ENCODE measurements at regions not wholly inside any gene's neighbourhood (a gene's known extent, or its start where the extent isn't known, plus 50 kb on each side); places are given as distances from the start of the nearest gene placed in this dataset.
"Not testable (repeated sequence)": the region's sequence is repeated elsewhere in the genome, so short reads cannot be mapped to it uniquely, and the experiment has no call there.

GRCh38 chr3:82636177-82636576 lies 874.7 kb upstream of the GBE1 start:
- H3K4me3 Mint-ChIP-seq = no peak overlapping the region
- no peak overlapping the region for H3K27ac Mint-ChIP-seq
- no peak for ATAC-seq (replicated peaks)
- H3K27me3 Mint-ChIP-seq = no peaks in the 10 kb centered on the region
- H3K9me3 Mint-ChIP-seq = peaks cover 0 to 3% of the 10 kb centered on the region in 2 donors
- H3K36me3 Mint-ChIP-seq (ENCODE audit: insufficient read depth) = no peaks in the 10 kb centered on the region
- H3K4me1 Mint-ChIP-seq (ENCODE audit: low read depth in 2 of 2) = no peaks in the 10 kb centered on the region
- no peak for DNase-seq

- ATAC-seq (replicated peaks) (no peak), DNase-seq (no peak)
- Mint-ChIP-seq H3K27ac (no peak overlapping the region), H3K27me3 (no peaks in the 10 kb centered on the region), H3K9me3 (peaks cover 0 to 10% of the 10 kb centered on the region in 2 donors), H3K4me1 (ENCODE audit: low read depth in 2 of 2) (no peaks in the 10 kb centered on the region), H3K36me3 (ENCODE audit: insufficient read depth) (no peaks in the 10 kb centered on the region), H3K4me3 (no peak overlapping the region)
Observed at GRCh38 chr3:82633319-82633718, 871.9 kb upstream of the GBE1 start.

GRCh38 chr3:82629937-82630336 lies 868.5 kb upstream of the GBE1 start:
- no peaks in the 10 kb centered on the region for H3K36me3 Mint-ChIP-seq (ENCODE audit: insufficient read depth)

GRCh38 chr3:82628385-82629014 lies 867.1 kb upstream of the GBE1 start:
- Mint-ChIP-seq H3K4me3 (no peak overlapping the region), H3K27ac (no peak overlapping the region), H3K27me3 (no peaks in the 10 kb centered on the region), H3K36me3 (ENCODE audit: insufficient read depth) (no peaks in the 10 kb centered on the region), H3K9me3 (peaks cover 0 to 12% of the 10 kb centered on the region in 2 donors), H3K4me1 (ENCODE audit: low read depth in 2 of 2) (no peaks in the 10 kb centered on the region)
- no peak for ATAC-seq (replicated peaks)
- no peak for DNase-seq

More at GRCh38 chr3:82629937-82630336, 868.5 kb upstream of the GBE1 start:
- peaks cover 0 to 10% of the 10 kb centered on the region in 2 donors for H3K9me3 Mint-ChIP-seq
- H3K27me3 Mint-ChIP-seq = no peaks in the 10 kb centered on the region
- H3K27ac Mint-ChIP-seq = no peak overlapping the region
- H3K4me1 Mint-ChIP-seq (ENCODE audit: low read depth in 2 of 2) = no peaks in the 10 kb centered on the region
- H3K4me3 Mint-ChIP-seq = no peak overlapping the region
- ATAC-seq (replicated peaks) (no peak), DNase-seq (no peak)

GRCh38 chr3:82627733-82628132 lies 866.3 kb upstream of the GBE1 start:
- Mint-ChIP-seq H3K9me3 (peaks cover 0 to 13% of the 10 kb centered on the region in 2 donors), H3K27me3 (no peaks in the 10 kb centered on the region), H3K4me3 (no peak overlapping the region), H3K27ac (no peak overlapping the region), H3K36me3 (ENCODE audit: insufficient read depth) (no peaks in the 10 kb centered on the region), H3K4me1 (ENCODE audit: low read depth in 2 of 2) (no peaks in the 10 kb centered on the region)
- ATAC-seq (replicated peaks) = no peak
- no peak for DNase-seq

- ATAC-seq (replicated peaks); H3K27ac Mint-ChIP-seq; H3K27me3 Mint-ChIP-seq; H3K4me1 Mint-ChIP-seq (ENCODE audit: low read depth in 2 of 2); DNase-seq; H3K4me3 Mint-ChIP-seq; H3K36me3 Mint-ChIP-seq (ENCODE audit: insufficient read depth): not testable (repeated sequence)
- peaks cover 14 to 15% of the 10 kb centered on the region in 2 donors for H3K9me3 Mint-ChIP-seq
Observed at GRCh38 chr3:82620744-82621143, 859.3 kb upstream of the GBE1 start.

- Mint-ChIP-seq H3K27ac (no peak overlapping the region), H3K4me3 (no peak overlapping the region), H3K36me3 (ENCODE audit: insufficient read depth) (no peaks in the 10 kb centered on the region), H3K4me1 (ENCODE audit: low read depth in 2 of 2) (no peaks in the 10 kb centered on the region), H3K27me3 (no peaks in the 10 kb centered on the region), H3K9me3 (peaks cover 13 to 22% of the 10 kb centered on the region in 2 donors)
- ATAC-seq (replicated peaks) (no peak), DNase-seq (no peak)
Observed at GRCh38 chr3:82618594-82618993, 857.1 kb upstream of the GBE1 start.

- no peaks in the 10 kb centered on the region for H3K27me3 Mint-ChIP-seq
- no peak for ATAC-seq (replicated peaks)
- no peaks in the 10 kb centered on the region for H3K36me3 Mint-ChIP-seq (ENCODE audit: insufficient read depth)
- H3K9me3 Mint-ChIP-seq = peaks cover 13 to 26% of the 10 kb centered on the region in 2 donors
- no peak overlapping the region for H3K4me3 Mint-ChIP-seq
- H3K27ac Mint-ChIP-seq = no peak overlapping the region
- no peak for DNase-seq
- no peaks in the 10 kb centered on the region for H3K4me1 Mint-ChIP-seq (ENCODE audit: low read depth in 2 of 2)
Observed at GRCh38 chr3:82610236-82610635, 848.8 kb upstream of the GBE1 start.

- no peak overlapping the region for H3K27ac Mint-ChIP-seq
- H3K9me3 Mint-ChIP-seq = peaks cover 12 to 21% of the 10 kb centered on the region in 2 donors
- no peak overlapping the region for H3K4me3 Mint-ChIP-seq
- no peaks in the 10 kb centered on the region for H3K36me3 Mint-ChIP-seq (ENCODE audit: insufficient read depth)
- no peaks in the 10 kb centered on the region for H3K4me1 Mint-ChIP-seq (ENCODE audit: low read depth in 2 of 2)
- ATAC-seq (replicated peaks) (no peak), DNase-seq (no peak)
- H3K27me3 Mint-ChIP-seq = no peaks in the 10 kb centered on the region
Observed at GRCh38 chr3:82607391-82607790, 845.9 kb upstream of the GBE1 start.

GRCh38 chr3:82596805-82597204 lies 835.4 kb upstream of the GBE1 start:
- no peak overlapping the region for H3K27ac Mint-ChIP-seq
- peaks cover 14 to 21% of the 10 kb centered on the region in 2 donors for H3K9me3 Mint-ChIP-seq
- no peak overlapping the region for H3K4me3 Mint-ChIP-seq
- H3K27me3 Mint-ChIP-seq = no peaks in the 10 kb centered on the region
- ATAC-seq (replicated peaks) = no peak
- H3K36me3 Mint-ChIP-seq (ENCODE audit: insufficient read depth) = no peaks in the 10 kb centered on the region
- DNase-seq = no peak
- no peaks in the 10 kb centered on the region for H3K4me1 Mint-ChIP-seq (ENCODE audit: low read depth in 2 of 2)

- Mint-ChIP-seq H3K36me3 (ENCODE audit: insufficient read depth) (no peaks in the 10 kb centered on the region), H3K4me3 (no peak overlapping the region), H3K27ac (no peak overlapping the region), H3K27me3 (no peaks in the 10 kb centered on the region), H3K4me1 (ENCODE audit: low read depth in 2 of 2) (no peaks in the 10 kb centered on the region), H3K9me3 (peaks cover 14 to 21% of the 10 kb centered on the region in 2 donors)
- DNase-seq = no peak
- no peak for ATAC-seq (replicated peaks)
Observed at GRCh38 chr3:82595530-82595929, 834.1 kb upstream of the GBE1 start.

GRCh38 chr3:82587174-82587573 lies 825.7 kb upstream of the GBE1 start:
- Mint-ChIP-seq H3K27ac (no peak overlapping the region), H3K36me3 (ENCODE audit: insufficient read depth) (peaks cover 2% of the 10 kb centered on the region), H3K4me1 (ENCODE audit: low read depth in 2 of 2) (no peaks in the 10 kb centered on the region), H3K9me3 (peaks cover 0 to 3% of the 10 kb centered on the region in 2 donors), H3K27me3 (no peaks in the 10 kb centered on the region), H3K4me3 (no peak overlapping the region)
- no peak for DNase-seq
- no peak for ATAC-seq (replicated peaks)

- no peaks in the 10 kb centered on the region for H3K4me1 Mint-ChIP-seq (ENCODE audit: low read depth in 2 of 2)
- H3K27ac Mint-ChIP-seq = no peak overlapping the region
- ATAC-seq (replicated peaks) = no peak
- no peaks in the 10 kb centered on the region for H3K27me3 Mint-ChIP-seq
- no peak overlapping the region for H3K4me3 Mint-ChIP-seq
- DNase-seq = no peak
- H3K36me3 Mint-ChIP-seq (ENCODE audit: insufficient read depth) = peaks cover 2% of the 10 kb centered on the region
- H3K9me3 Mint-ChIP-seq = peaks cover 0 to 3% of the 10 kb centered on the region in 2 donors
Observed at GRCh38 chr3:82586414-82586813, 825.0 kb upstream of the GBE1 start.

GRCh38 chr3:82586002-82586401 lies 824.6 kb upstream of the GBE1 start:
- H3K27ac Mint-ChIP-seq; H3K27me3 Mint-ChIP-seq; H3K4me3 Mint-ChIP-seq; DNase-seq; H3K4me1 Mint-ChIP-seq (ENCODE audit: low read depth in 2 of 2); H3K36me3 Mint-ChIP-seq (ENCODE audit: insufficient read depth); ATAC-seq (replicated peaks); H3K9me3 Mint-ChIP-seq: not testable (repeated sequence)

All from effector memory CD8-positive, alpha-beta T cell (primary cell).